ENCODE measurements at regions not wholly inside any gene's neighbourhood (a gene's known extent, or its start where the extent isn't known, plus 50 kb on each side); places are given as distances from the start of the nearest gene placed in this dataset.
A peak's percentile ranks its signal among the peaks of the same experiment; 100 is the strongest.

- Mint-ChIP-seq H3K4me3 (no peak overlapping the region), H3K36me3 (no peaks in the 10 kb centered on the region), H3K27ac (no peak overlapping the region), H3K9me3 (no peaks in the 10 kb centered on the region), H3K27me3 (ENCODE audit: low read depth) (no peaks in the 10 kb centered on the region), H3K4me1 (peaks cover 6% of the 10 kb centered on the region)
- POLR2A ChIA-PET = no interaction called here
- TF ChIP-seq SOX15 (CRISPR knock-in tag; IDR thresholded peaks at IDR 0.05) = no peak
- TF ChIP-seq NR1H2 (CRISPR knock-in tag; IDR thresholded peaks at IDR 0.05) = no peak
- TF ChIP-seq, protein P1, sequence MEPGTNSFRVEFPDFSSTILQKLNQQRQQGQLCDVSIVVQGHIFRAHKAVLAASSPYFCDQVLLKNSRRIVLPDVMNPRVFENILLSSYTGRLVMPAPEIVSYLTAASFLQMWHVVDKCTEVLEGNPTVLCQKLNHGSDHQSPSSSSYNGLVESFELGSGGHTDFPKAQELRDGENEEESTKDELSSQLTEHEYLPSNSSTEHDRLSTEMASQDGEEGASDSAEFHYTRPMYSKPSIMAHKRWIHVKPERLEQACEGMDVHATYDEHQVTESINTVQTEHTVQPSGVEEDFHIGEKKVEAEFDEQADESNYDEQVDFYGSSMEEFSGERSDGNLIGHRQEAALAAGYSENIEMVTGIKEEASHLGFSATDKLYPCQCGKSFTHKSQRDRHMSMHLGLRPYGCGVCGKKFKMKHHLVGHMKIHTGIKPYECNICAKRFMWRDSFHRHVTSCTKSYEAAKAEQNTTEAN (CRISPR knock-in tag; IDR thresholded peaks at IDR 0.05) = no peak
- TF ChIP-seq NR2C2 (CRISPR knock-in tag; IDR thresholded peaks at IDR 0.05) = no peak
- TF ChIP-seq, protein P2, sequence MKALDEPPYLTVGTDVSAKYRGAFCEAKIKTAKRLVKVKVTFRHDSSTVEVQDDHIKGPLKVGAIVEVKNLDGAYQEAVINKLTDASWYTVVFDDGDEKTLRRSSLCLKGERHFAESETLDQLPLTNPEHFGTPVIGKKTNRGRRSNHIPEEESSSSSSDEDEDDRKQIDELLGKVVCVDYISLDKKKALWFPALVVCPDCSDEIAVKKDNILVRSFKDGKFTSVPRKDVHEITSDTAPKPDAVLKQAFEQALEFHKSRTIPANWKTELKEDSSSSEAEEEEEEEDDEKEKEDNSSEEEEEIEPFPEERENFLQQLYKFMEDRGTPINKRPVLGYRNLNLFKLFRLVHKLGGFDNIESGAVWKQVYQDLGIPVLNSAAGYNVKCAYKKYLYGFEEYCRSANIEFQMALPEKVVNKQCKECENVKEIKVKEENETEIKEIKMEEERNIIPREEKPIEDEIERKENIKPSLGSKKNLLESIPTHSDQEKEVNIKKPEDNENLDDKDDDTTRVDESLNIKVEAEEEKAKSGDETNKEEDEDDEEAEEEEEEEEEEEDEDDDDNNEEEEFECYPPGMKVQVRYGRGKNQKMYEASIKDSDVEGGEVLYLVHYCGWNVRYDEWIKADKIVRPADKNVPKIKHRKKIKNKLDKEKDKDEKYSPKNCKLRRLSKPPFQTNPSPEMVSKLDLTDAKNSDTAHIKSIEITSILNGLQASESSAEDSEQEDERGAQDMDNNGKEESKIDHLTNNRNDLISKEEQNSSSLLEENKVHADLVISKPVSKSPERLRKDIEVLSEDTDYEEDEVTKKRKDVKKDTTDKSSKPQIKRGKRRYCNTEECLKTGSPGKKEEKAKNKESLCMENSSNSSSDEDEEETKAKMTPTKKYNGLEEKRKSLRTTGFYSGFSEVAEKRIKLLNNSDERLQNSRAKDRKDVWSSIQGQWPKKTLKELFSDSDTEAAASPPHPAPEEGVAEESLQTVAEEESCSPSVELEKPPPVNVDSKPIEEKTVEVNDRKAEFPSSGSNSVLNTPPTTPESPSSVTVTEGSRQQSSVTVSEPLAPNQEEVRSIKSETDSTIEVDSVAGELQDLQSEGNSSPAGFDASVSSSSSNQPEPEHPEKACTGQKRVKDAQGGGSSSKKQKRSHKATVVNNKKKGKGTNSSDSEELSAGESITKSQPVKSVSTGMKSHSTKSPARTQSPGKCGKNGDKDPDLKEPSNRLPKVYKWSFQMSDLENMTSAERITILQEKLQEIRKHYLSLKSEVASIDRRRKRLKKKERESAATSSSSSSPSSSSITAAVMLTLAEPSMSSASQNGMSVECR (CRISPR knock-in tag; IDR thresholded peaks at IDR 0.05; ENCODE audit: borderline replicate concordance) = no peak
- DNase-seq (ENCODE audit: low spot score) (no peak), ATAC-seq (no peak)
- CTCF ChIA-PET = interaction anchor here (1.2 to 3.1 kb wide), 2 partner anchors 10 to 14 kb away, joined by 3 to 15 read pairs; no protein-coding TSS in a partner anchor
Measured at GRCh38 chr18:46378864-46379207, 274.7 kb downstream of the HAUS1 start.

GRCh38 chr18:46379323-46379950 is 275.3 kb downstream of the HAUS1 start:
- H3K9me3 Mint-ChIP-seq = no peaks in the 10 kb centered on the region
- CTCF ChIA-PET = interaction anchor here (1.2 to 3.1 kb wide), 3 partner anchors 10 to 98 kb away, joined by 3 to 15 read pairs (median 6); no protein-coding TSS in a partner anchor

More at GRCh38 chr18:46379323-46379950, 275.3 kb downstream of the HAUS1 start:
- TF ChIP-seq ZNF512 (CRISPR knock-in tag; IDR thresholded peaks at IDR 0.05; ENCODE audit: borderline replicate concordance) (no peak), EMX1 (CRISPR knock-in tag; IDR thresholded peaks at IDR 0.05) (no peak), ZBTB21 (CRISPR knock-in tag; IDR thresholded peaks at IDR 0.05; ENCODE audit: borderline replicate concordance) (no peak), GTF2I (CRISPR knock-in tag; conservative IDR thresholded peaks at IDR 0.05) (peak; percentile 73; the same call in 1 of the 2 replicates), PRRX2 (CRISPR knock-in tag; IDR thresholded peaks at IDR 0.05) (no peak), CREM (CRISPR knock-in tag; IDR thresholded peaks at IDR 0.05) (no peak), MAX (CRISPR knock-in tag; IDR thresholded peaks at IDR 0.05) (no peak), ZNF121 (CRISPR knock-in tag; IDR thresholded peaks at IDR 0.05) (no peak)
- TF ChIP-seq, protein P3, sequence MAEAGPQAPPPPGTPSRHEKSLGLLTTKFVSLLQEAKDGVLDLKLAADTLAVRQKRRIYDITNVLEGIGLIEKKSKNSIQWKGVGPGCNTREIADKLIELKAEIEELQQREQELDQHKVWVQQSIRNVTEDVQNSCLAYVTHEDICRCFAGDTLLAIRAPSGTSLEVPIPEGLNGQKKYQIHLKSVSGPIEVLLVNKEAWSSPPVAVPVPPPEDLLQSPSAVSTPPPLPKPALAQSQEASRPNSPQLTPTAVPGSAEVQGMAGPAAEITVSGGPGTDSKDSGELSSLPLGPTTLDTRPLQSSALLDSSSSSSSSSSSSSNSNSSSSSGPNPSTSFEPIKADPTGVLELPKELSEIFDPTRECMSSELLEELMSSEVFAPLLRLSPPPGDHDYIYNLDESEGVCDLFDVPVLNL (CRISPR knock-in tag; IDR thresholded peaks at IDR 0.05; ENCODE audit: borderline replicate concordance, low read depth) = no peak
- Mint-ChIP-seq H3K4me1 (peaks cover 4% of the 10 kb centered on the region), H3K4me3 (no peak overlapping the region), H3K27ac (no peak overlapping the region), H3K36me3 (no peaks in the 10 kb centered on the region), H3K27me3 (ENCODE audit: low read depth) (no peaks in the 10 kb centered on the region)
- ATAC-seq (no peak), DNase-seq (ENCODE audit: low spot score) (no peak)
- POLR2A ChIA-PET = no interaction called here
